ENCODE measurements at regions not wholly inside any gene's neighbourhood (a gene's known extent, or its start where the extent isn't known, plus 50 kb on each side); places are given as distances from the start of the nearest gene placed in this dataset.

- in situ Hi-C loops (cut with MboI; ENCODE audit: low sequenced_read_pairs, unreplicated experiment): no loop called here
- no peak for DNase-seq (ENCODE audit: low spot score)
Measured at GRCh38 chr5:20660588-20660987, 672.6 kb upstream of the CDH18 start.

GRCh38 chr5:20656262-20656661 lies 668.3 kb upstream of the CDH18 start:
- DNase-seq (ENCODE audit: low spot score): no peak
- no peak for TF ChIP-seq CTCF (IDR thresholded peaks at IDR 0.05; ENCODE audit: borderline replicate concordance, control extremely low read depth, extremely low read depth, insufficient read depth, missing control alignments)
- in situ Hi-C loops (cut with MboI; ENCODE audit: low sequenced_read_pairs, unreplicated experiment): no loop called here

More at GRCh38 chr5:20660588-20660987, 672.6 kb upstream of the CDH18 start:
- no peak for TF ChIP-seq CTCF (IDR thresholded peaks at IDR 0.05; ENCODE audit: borderline replicate concordance, control extremely low read depth, extremely low read depth, insufficient read depth, missing control alignments)

GRCh38 chr5:20655211-20655610 lies 667.2 kb upstream of the CDH18 start:
- no peak for DNase-seq (ENCODE audit: low spot score)
- no peak for TF ChIP-seq CTCF (IDR thresholded peaks at IDR 0.05; ENCODE audit: borderline replicate concordance, control extremely low read depth, extremely low read depth, insufficient read depth, missing control alignments)
- in situ Hi-C loops (cut with MboI; ENCODE audit: low sequenced_read_pairs, unreplicated experiment): no loop called here

GRCh38 chr5:20654746-20655145 lies 666.7 kb upstream of the CDH18 start:
- TF ChIP-seq CTCF (IDR thresholded peaks at IDR 0.05; ENCODE audit: borderline replicate concordance, control extremely low read depth, extremely low read depth, insufficient read depth, missing control alignments): no peak
- in situ Hi-C loops (cut with MboI; ENCODE audit: low sequenced_read_pairs, unreplicated experiment): no loop called here
- DNase-seq (ENCODE audit: low spot score): no peak

GRCh38 chr5:20654033-20654432 lies 666.0 kb upstream of the CDH18 start:
- in situ Hi-C loops (cut with MboI; ENCODE audit: low sequenced_read_pairs, unreplicated experiment): no loop called here
- DNase-seq (ENCODE audit: low spot score): no peak
- TF ChIP-seq CTCF (IDR thresholded peaks at IDR 0.05; ENCODE audit: borderline replicate concordance, control extremely low read depth, extremely low read depth, insufficient read depth, missing control alignments): no peak

- TF ChIP-seq CTCF (IDR thresholded peaks at IDR 0.05; ENCODE audit: borderline replicate concordance, control extremely low read depth, extremely low read depth, insufficient read depth, missing control alignments): no peak
- in situ Hi-C loops (cut with MboI; ENCODE audit: low sequenced_read_pairs, unreplicated experiment): no loop called here
Measured at GRCh38 chr5:20649966-20650365, 662.0 kb upstream of the CDH18 start.

GRCh38 chr5:20648981-20649380 lies 661.0 kb upstream of the CDH18 start:
- in situ Hi-C loops (cut with MboI; ENCODE audit: low sequenced_read_pairs, unreplicated experiment): no loop called here
- TF ChIP-seq CTCF (IDR thresholded peaks at IDR 0.05; ENCODE audit: borderline replicate concordance, control extremely low read depth, extremely low read depth, insufficient read depth, missing control alignments): no peak

More at GRCh38 chr5:20649966-20650365, 662.0 kb upstream of the CDH18 start:
- no peak for DNase-seq (ENCODE audit: low spot score)

More at GRCh38 chr5:20648981-20649380, 661.0 kb upstream of the CDH18 start:
- no peak for DNase-seq (ENCODE audit: low spot score)

Data from GM13976 (cell line).